Activated CD8-positive, alpha-beta memory T cell treated with anti-CD3 and anti-CD28 coated beads, Interleukin-2, amount 10 ng/mL, durations not matched to agents 7 days and 5 days (primary cell): ENCODE measurements at regions not wholly inside any gene's neighbourhood (a gene's known extent, or its start where the extent isn't known, plus 50 kb on each side); places are given as distances from the start of the nearest gene placed in this dataset.

ENCODE experiments used
- ATAC-seq: fragments of 150-1000 bp; cut with Tn5 transposase; one replicate; pipeline ENCODE4 v1.10.0; 2021; ENCODE audit warnings: moderate library complexity
- CTCF ChIA-PET: fragments of 350-600 bp; sonication (Branson Sonifier 250); formaldehyde crosslinking; loops from one replicate; lab custom pipeline; 2021; ENCODE audit warnings: antibody characterized with exemption; lab: Charles Lee
- DNase-seq: peaks from one replicate; pipeline ENCODE4 v3.0.0-alpha.2; 2020
- H3K27ac Mint-ChIP-seq: one replicate; pipeline ENCODE4 v1.8.0; 2021; ENCODE audit warnings: mild to moderate bottlenecking, mixed read lengths
- H3K27me3 Mint-ChIP-seq: one replicate; pipeline ENCODE4 v1.8.0; 2021; ENCODE audit warnings: mixed read lengths
- H3K36me3 Mint-ChIP-seq: one replicate; pipeline ENCODE4 v1.8.0; 2021; ENCODE audit warnings: mild to moderate bottlenecking, mixed read lengths
- H3K4me1 Mint-ChIP-seq: one replicate; pipeline ENCODE4 v1.8.0; 2021; ENCODE audit warnings: mixed read lengths
- H3K4me3 Mint-ChIP-seq: one replicate; pipeline ENCODE4 v1.8.0; 2021; ENCODE audit warnings: mild to moderate bottlenecking, moderate library complexity, mixed read lengths
- H3K9me3 Mint-ChIP-seq: one replicate; pipeline ENCODE4 v1.8.0; 2022; ENCODE audit warnings: low read depth, mixed read lengths

GRCh38 chr6:12576389-12576788 is 140.2 kb upstream of the PHACTR1 start:
- H3K4me3 Mint-ChIP-seq = no peak overlapping the region
- CTCF ChIA-PET = no interaction called here

GRCh38 chr6:12577124-12577850 is 139.3 kb upstream of the PHACTR1 start:
- ATAC-seq = no peak
- Mint-ChIP-seq H3K36me3 (no peaks in the 10 kb centered on the region), H3K9me3 (no peaks in the 10 kb centered on the region), H3K27ac (no peak overlapping the region), H3K4me1 (no peaks in the 10 kb centered on the region), H3K4me3 (no peak overlapping the region), H3K27me3 (no peaks in the 10 kb centered on the region)
- no peak for DNase-seq
- CTCF ChIA-PET = no interaction called here

More at GRCh38 chr6:12576389-12576788, 140.2 kb upstream of the PHACTR1 start:
- ATAC-seq (no peak), DNase-seq (no peak)
- Mint-ChIP-seq H3K27ac (no peak overlapping the region), H3K9me3 (no peaks in the 10 kb centered on the region), H3K27me3 (no peaks in the 10 kb centered on the region), H3K36me3 (no peaks in the 10 kb centered on the region), H3K4me1 (no peaks in the 10 kb centered on the region)

- Mint-ChIP-seq H3K4me3 (no peak overlapping the region), H3K9me3 (no peaks in the 10 kb centered on the region), H3K4me1 (no peaks in the 10 kb centered on the region), H3K36me3 (no peaks in the 10 kb centered on the region), H3K27ac (no peak overlapping the region), H3K27me3 (no peaks in the 10 kb centered on the region)
- DNase-seq (no peak), ATAC-seq (no peak)
- CTCF ChIA-PET = no interaction called here
These were observed 138.5 kb upstream of the PHACTR1 start for GRCh38 chr6:12578097-12578496.

- CTCF ChIA-PET = no interaction called here
- Mint-ChIP-seq H3K9me3 (no peaks in the 10 kb centered on the region), H3K4me1 (no peaks in the 10 kb centered on the region), H3K4me3 (no peak overlapping the region), H3K27me3 (no peaks in the 10 kb centered on the region), H3K27ac (no peak overlapping the region), H3K36me3 (no peaks in the 10 kb centered on the region)
- DNase-seq (no peak), ATAC-seq (no peak)
These were observed 137.8 kb upstream of the PHACTR1 start for GRCh38 chr6:12578751-12579150.

GRCh38 chr6:12580290-12580689 is 136.3 kb upstream of the PHACTR1 start:
- DNase-seq (no peak), ATAC-seq (no peak)
- no peaks in the 10 kb centered on the region for H3K27me3 Mint-ChIP-seq
- H3K4me3 Mint-ChIP-seq = no peak overlapping the region
- CTCF ChIA-PET = interaction anchor here (1.1 to 1.7 kb wide), 2 partner anchors 8 to 33 kb away, joined by 3 to 4 read pairs; no protein-coding TSS in a partner anchor
- no peaks in the 10 kb centered on the region for H3K36me3 Mint-ChIP-seq
- no peaks in the 10 kb centered on the region for H3K4me1 Mint-ChIP-seq
- no peaks in the 10 kb centered on the region for H3K9me3 Mint-ChIP-seq
- no peak overlapping the region for H3K27ac Mint-ChIP-seq

GRCh38 chr6:12582421-12583110 is 134.0 kb upstream of the PHACTR1 start:
- DNase-seq (no peak), ATAC-seq (no peak)
- H3K9me3 Mint-ChIP-seq = no peaks in the 10 kb centered on the region
- H3K27me3 Mint-ChIP-seq = no peaks in the 10 kb centered on the region
- no peak overlapping the region for H3K27ac Mint-ChIP-seq
- no peaks in the 10 kb centered on the region for H3K4me1 Mint-ChIP-seq
- H3K4me3 Mint-ChIP-seq = no peak overlapping the region
- CTCF ChIA-PET = no interaction called here
- no peaks in the 10 kb centered on the region for H3K36me3 Mint-ChIP-seq

GRCh38 chr6:12584631-12585405 is 131.7 kb upstream of the PHACTR1 start:
- H3K27ac Mint-ChIP-seq = no peak overlapping the region
- no peaks in the 10 kb centered on the region for H3K9me3 Mint-ChIP-seq
- no peaks in the 10 kb centered on the region for H3K36me3 Mint-ChIP-seq
- H3K4me1 Mint-ChIP-seq = no peaks in the 10 kb centered on the region
- no peak for DNase-seq
- H3K27me3 Mint-ChIP-seq = no peaks in the 10 kb centered on the region
- ATAC-seq = no peak
- no peak overlapping the region for H3K4me3 Mint-ChIP-seq
- CTCF ChIA-PET = no interaction called here

GRCh38 chr6:12585497-12585958 is 131.0 kb upstream of the PHACTR1 start:
- H3K36me3 Mint-ChIP-seq = no peaks in the 10 kb centered on the region
- H3K27ac Mint-ChIP-seq = no peak overlapping the region
- CTCF ChIA-PET = no interaction called here
- no peaks in the 10 kb centered on the region for H3K27me3 Mint-ChIP-seq
- no peaks in the 10 kb centered on the region for H3K9me3 Mint-ChIP-seq
- H3K4me1 Mint-ChIP-seq = no peaks in the 10 kb centered on the region
- ATAC-seq = no peak
- H3K4me3 Mint-ChIP-seq = no peak overlapping the region
- no peak for DNase-seq

GRCh38 chr6:12586721-12587480 is 129.7 kb upstream of the PHACTR1 start:
- Mint-ChIP-seq H3K36me3 (no peaks in the 10 kb centered on the region), H3K4me3 (no peak overlapping the region), H3K4me1 (no peaks in the 10 kb centered on the region), H3K27me3 (no peaks in the 10 kb centered on the region), H3K9me3 (no peaks in the 10 kb centered on the region), H3K27ac (no peak overlapping the region)
- DNase-seq (no peak), ATAC-seq (no peak)
- CTCF ChIA-PET = no interaction called here

GRCh38 chr6:12590901-12591300 is 125.7 kb upstream of the PHACTR1 start:
- DNase-seq (no peak), ATAC-seq (no peak)
- Mint-ChIP-seq H3K36me3 (no peaks in the 10 kb centered on the region), H3K9me3 (no peaks in the 10 kb centered on the region), H3K27ac (no peak overlapping the region), H3K4me1 (no peaks in the 10 kb centered on the region), H3K4me3 (no peak overlapping the region), H3K27me3 (peaks cover 5% of the 10 kb centered on the region)
- CTCF ChIA-PET = no interaction called here

GRCh38 chr6:12592634-12593033 is 123.9 kb upstream of the PHACTR1 start:
- Mint-ChIP-seq H3K27me3 (peaks cover 6% of the 10 kb centered on the region), H3K36me3 (no peaks in the 10 kb centered on the region), H3K4me1 (no peaks in the 10 kb centered on the region), H3K4me3 (no peak overlapping the region), H3K27ac (no peak overlapping the region), H3K9me3 (no peaks in the 10 kb centered on the region)
- DNase-seq (no peak), ATAC-seq (no peak)
- CTCF ChIA-PET = interaction anchor here (1.1 kb wide), 1 partner anchor 13 kb away, joined by 3 read pairs; no protein-coding TSS in a partner anchor

- no peaks in the 10 kb centered on the region for H3K4me1 Mint-ChIP-seq
- H3K36me3 Mint-ChIP-seq = no peaks in the 10 kb centered on the region
- CTCF ChIA-PET = no interaction called here
- H3K4me3 Mint-ChIP-seq = no peak overlapping the region
- no peaks in the 10 kb centered on the region for H3K9me3 Mint-ChIP-seq
- no peak for ATAC-seq
- peaks cover 6% of the 10 kb centered on the region for H3K27me3 Mint-ChIP-seq
- no peak for DNase-seq
- no peak overlapping the region for H3K27ac Mint-ChIP-seq
These were observed 122.6 kb upstream of the PHACTR1 start for GRCh38 chr6:12593771-12594529.
